HG03378 (cell line): ENCODE measurements at regions not wholly inside any gene's neighbourhood (a gene's known extent, or its start where the extent isn't known, plus 50 kb on each side); places are given as distances from the start of the nearest gene placed in this dataset.

ENCODE experiments used
- ATAC-seq: cut with Tn5 transposase; IDR thresholded peaks from one replicate; pipeline ENCODE4 v1.9.1; 2021; ENCODE audit warnings: mild to moderate bottlenecking, moderate library complexity; ENCODE audit not compliant: unreplicated experiment

GRCh38 chr10:59125666-59126065, 50.8 kb upstream of the PHYHIPL start:
- ATAC-seq, result no peak

DNA sequence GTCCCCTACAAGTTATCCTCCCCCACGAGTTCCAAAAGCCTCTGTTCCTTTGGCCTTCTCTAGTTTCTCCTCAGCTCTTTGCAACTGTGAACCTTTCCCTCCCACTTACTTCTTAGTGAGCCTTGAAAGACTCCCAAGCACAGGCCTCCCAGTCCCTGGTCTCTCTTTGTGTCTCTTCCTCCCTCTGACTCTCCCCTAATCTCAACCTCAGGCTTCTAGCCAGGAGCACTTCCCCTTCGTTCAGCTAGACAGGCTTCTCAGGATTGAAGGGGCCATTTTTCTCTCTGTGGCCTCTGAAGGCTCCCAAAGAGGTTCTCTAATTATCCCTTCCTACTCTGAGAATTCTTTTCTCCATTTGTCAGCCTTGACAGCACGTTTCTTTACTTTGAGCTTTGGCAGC, 50.2 kb upstream of the PHYHIPL start:
- ATAC-seq, result no peak
